ENCODE measurements at regions not wholly inside any gene's neighbourhood (a gene's known extent, or its start where the extent isn't known, plus 50 kb on each side); places are given as distances from the start of the nearest gene placed in this dataset.

GRCh38 chr9:75823151-75823550 lies 67.3 kb upstream of the PCSK5 start:
- no peak for TF ChIP-seq SP1 (IDR thresholded peaks at IDR 0.05; ENCODE audit: low read depth)
- TF ChIP-seq CTCF (IDR thresholded peaks at IDR 0.05 in 2 of 3, conservative IDR thresholded peaks at IDR 0.05 in 1 of 3; ENCODE audit: borderline replicate concordance in 1 of 3, insufficient read depth in 1 of 3, low read depth in 2 of 3, low read length in 2 of 3): no peak
